ENCODE measurements at regions not wholly inside any gene's neighbourhood (a gene's known extent, or its start where the extent isn't known, plus 50 kb on each side); places are given as distances from the start of the nearest gene placed in this dataset.

DNA sequence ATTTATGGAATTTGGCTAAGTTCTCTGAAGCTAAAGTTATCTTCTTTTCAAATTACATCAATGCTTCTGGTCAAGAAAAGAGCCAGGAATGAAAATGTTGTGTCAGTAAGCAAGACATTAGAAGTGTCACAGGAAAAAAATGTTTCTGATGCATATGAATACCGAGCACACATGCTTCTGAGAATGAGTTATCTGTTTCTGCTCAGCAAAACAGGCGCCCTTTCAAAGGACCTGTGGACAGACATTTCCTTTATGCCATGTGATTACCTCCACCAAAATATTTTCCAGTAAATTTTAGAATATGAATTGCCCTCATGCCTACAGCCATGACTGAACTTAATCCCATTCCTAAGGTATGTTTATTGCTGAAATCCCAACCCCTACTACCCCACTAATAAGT lies 55.4 kb upstream of the RNF180 start:
- TF ChIP-seq, protein P1, sequence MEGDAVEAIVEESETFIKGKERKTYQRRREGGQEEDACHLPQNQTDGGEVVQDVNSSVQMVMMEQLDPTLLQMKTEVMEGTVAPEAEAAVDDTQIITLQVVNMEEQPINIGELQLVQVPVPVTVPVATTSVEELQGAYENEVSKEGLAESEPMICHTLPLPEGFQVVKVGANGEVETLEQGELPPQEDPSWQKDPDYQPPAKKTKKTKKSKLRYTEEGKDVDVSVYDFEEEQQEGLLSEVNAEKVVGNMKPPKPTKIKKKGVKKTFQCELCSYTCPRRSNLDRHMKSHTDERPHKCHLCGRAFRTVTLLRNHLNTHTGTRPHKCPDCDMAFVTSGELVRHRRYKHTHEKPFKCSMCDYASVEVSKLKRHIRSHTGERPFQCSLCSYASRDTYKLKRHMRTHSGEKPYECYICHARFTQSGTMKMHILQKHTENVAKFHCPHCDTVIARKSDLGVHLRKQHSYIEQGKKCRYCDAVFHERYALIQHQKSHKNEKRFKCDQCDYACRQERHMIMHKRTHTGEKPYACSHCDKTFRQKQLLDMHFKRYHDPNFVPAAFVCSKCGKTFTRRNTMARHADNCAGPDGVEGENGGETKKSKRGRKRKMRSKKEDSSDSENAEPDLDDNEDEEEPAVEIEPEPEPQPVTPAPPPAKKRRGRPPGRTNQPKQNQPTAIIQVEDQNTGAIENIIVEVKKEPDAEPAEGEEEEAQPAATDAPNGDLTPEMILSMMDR (conservative IDR thresholded peaks at IDR 0.05; ENCODE audit: low read depth, low read length) = no peak
- no peak for DNase-seq (ENCODE audit: low read depth)
- H3K4me3 ChIP-seq (ENCODE audit: low read depth, low read length) = no peak overlapping the region

DNA sequence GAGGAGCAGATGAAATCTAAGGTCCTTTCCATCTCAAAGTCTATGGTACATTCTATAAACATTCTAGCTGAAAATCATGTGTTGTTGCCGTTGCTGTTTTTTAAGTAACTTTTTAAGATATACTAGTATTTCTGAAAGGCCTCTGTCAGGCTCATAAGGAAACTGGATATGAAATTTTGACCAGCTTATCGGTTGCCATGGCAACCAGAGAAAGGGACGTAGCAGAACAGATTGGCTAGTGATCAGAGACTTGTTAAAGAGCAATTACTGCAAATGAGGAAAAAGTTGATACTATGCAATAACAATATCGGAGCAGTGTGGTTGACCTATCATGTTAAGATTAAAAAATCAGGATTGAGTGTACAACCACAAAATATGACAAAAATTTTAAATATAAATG lies 57.0 kb upstream of the RNF180 start:
- DNase-seq (ENCODE audit: low read depth) = no peak
- TF ChIP-seq, protein P1 (conservative IDR thresholded peaks at IDR 0.05; ENCODE audit: low read depth, low read length) = no peak
- no peak overlapping the region for H3K4me3 ChIP-seq (ENCODE audit: low read depth, low read length)

DNA sequence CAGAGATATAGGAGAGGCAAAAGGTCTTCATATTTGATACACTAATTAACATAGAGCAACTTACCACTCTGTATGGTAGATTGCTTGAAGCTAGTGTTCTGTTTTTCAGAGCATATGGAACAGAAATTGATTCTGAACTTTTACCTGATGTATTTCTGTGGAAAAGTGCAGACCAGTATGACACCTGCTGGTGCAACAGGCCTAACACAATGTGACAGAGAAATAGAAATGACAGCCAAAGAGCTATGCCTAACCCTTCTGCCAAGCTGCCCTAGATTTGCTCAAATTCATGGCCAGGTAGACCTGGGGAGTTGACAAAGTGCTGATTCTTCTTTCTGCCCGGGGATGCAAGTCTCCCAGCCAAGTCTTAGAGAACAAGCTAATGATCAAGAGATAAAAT lies 65.4 kb upstream of the RNF180 start:
- TF ChIP-seq, protein P1 (conservative IDR thresholded peaks at IDR 0.05; ENCODE audit: low read depth, low read length) = no peak
- no peak overlapping the region for H3K4me3 ChIP-seq (ENCODE audit: low read depth, low read length)
- DNase-seq (ENCODE audit: low read depth) = no peak

DNA sequence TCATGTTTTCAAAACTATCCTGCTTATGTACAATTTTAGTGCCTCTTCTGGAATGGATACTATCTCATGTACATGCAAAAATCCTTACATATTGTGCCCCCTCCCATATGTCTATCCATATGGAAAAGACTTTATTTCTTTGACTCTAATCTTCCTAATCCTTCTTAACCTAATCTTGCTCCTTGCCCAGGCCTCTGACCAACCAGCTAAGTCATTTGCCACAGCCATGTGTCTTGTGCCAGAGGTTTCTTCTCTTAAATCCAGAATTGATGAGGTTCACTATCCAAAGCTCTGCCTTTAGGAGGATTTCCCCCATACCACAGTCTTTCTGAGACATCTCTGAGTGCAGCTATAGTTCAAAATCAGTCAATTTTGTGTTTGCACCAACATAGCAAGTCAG lies 68.9 kb upstream of the RNF180 start:
- no peak for DNase-seq (ENCODE audit: low read depth)
- no peak overlapping the region for H3K4me3 ChIP-seq (ENCODE audit: low read depth, low read length)
- TF ChIP-seq, protein P1 (conservative IDR thresholded peaks at IDR 0.05; ENCODE audit: low read depth, low read length) = no peak

DNA sequence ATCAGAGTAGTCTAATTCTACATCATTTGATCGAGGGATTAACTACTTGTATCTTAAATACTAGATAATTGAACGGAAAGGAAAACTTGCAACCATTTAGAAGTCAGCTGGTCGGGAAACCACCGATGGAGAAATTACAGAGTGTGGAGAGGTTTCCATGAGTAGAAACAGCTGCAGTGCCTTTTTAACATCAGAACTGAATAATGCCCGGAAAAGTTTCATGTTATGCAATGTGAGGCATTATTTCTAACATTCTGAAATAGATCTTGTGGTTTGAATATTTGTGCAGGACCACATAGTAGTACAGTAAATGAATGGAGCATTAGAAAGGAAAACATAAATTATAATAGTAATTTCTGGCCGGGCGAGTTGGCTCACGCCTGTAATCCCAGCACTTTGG lies 88.1 kb upstream of the RNF180 start:
- no peak for DNase-seq (ENCODE audit: low read depth)
- TF ChIP-seq, protein P1 (conservative IDR thresholded peaks at IDR 0.05; ENCODE audit: low read depth, low read length) = no peak
- H3K4me3 ChIP-seq (ENCODE audit: low read depth, low read length) = no peak overlapping the region

DNA sequence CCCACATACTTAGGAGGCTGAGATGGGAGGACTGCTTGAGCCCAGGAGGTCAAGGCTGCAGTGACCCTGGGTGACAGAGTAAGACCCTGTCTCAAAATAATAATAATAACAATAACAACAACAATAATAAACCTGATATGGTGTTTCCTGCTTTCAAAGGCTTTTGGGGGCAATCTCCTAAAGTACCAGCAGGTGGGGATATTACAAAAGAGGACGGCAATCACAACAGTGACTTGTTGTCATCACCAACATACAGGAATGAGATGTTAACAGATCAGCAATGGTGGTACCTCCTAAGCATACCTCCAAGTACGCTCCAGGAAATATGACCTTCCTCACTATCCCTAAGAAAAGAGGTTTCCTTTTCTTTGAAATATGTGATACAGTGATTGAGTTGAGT lies 91.1 kb upstream of the RNF180 start:
- H3K4me3 ChIP-seq (ENCODE audit: low read depth, low read length) = no peak overlapping the region
- TF ChIP-seq, protein P1 (conservative IDR thresholded peaks at IDR 0.05; ENCODE audit: low read depth, low read length) = peak; percentile 67
- DNase-seq (ENCODE audit: low read depth) = peak; percentile 41

DNA sequence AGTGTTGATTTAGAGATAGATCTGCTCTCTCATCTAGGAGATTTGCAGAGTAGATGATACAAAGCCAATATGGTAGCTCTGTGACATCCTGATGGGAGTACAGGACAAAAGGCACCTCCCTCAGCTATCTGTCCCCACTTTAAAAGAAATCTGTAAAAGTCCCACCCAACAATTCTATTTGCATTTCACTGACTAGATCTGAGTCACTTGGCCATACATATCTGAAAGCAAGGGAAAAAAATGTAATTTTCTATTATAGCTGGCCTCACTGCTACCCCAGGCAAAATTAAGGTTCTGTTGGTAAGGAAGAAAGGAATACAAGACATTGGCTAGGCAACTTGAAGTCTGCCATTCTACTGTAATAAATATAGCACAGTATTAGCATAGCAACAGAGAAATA lies 96.2 kb upstream of the RNF180 start:
- H3K4me3 ChIP-seq (ENCODE audit: low read depth, low read length) = no peak overlapping the region
- no peak for DNase-seq (ENCODE audit: low read depth)
- TF ChIP-seq, protein P1 (conservative IDR thresholded peaks at IDR 0.05; ENCODE audit: low read depth, low read length) = no peak
